ENCODE measurements at regions not wholly inside any gene's neighbourhood (a gene's known extent, or its start where the extent isn't known, plus 50 kb on each side); places are given as distances from the start of the nearest gene placed in this dataset.

DNA sequence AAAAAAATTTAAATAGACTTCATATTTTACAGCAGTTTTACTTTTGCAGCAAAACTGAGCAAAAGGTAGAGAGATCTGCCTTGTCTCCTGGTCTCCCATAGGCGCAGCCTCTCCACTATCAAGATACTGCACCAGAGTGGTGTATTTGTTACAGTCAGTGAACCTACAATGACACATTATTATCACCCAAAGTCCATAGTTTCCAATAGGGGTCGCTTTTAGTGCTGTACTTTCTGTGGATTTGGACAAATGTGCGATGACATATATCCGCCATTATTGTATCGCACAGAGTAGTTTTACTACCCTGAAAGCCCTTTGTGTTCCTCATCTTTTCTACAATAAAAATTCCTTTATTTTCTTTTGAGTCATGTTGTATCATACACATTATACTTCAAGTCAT is 153.2 kb upstream of the CCDC179 start:
- TF ChIP-seq, protein P1, sequence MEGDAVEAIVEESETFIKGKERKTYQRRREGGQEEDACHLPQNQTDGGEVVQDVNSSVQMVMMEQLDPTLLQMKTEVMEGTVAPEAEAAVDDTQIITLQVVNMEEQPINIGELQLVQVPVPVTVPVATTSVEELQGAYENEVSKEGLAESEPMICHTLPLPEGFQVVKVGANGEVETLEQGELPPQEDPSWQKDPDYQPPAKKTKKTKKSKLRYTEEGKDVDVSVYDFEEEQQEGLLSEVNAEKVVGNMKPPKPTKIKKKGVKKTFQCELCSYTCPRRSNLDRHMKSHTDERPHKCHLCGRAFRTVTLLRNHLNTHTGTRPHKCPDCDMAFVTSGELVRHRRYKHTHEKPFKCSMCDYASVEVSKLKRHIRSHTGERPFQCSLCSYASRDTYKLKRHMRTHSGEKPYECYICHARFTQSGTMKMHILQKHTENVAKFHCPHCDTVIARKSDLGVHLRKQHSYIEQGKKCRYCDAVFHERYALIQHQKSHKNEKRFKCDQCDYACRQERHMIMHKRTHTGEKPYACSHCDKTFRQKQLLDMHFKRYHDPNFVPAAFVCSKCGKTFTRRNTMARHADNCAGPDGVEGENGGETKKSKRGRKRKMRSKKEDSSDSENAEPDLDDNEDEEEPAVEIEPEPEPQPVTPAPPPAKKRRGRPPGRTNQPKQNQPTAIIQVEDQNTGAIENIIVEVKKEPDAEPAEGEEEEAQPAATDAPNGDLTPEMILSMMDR (IDR thresholded peaks at IDR 0.05), result no peak
- TF ChIP-seq POLR2AphosphoS5 (IDR thresholded peaks at IDR 0.05; ENCODE audit: insufficient read depth in 1 of 2, low read depth in 1 of 2) (no peak), POLR2A (IDR thresholded peaks at IDR 0.05) (no peak)
